Fibroblast of skin of right quadriceps (primary cell): ENCODE measurements at regions not wholly inside any gene's neighbourhood (a gene's known extent, or its start where the extent isn't known, plus 50 kb on each side); places are given as distances from the start of the nearest gene placed in this dataset.

Experiments used
- DNase-seq: peaks from one replicate; pipeline ENCODE4 v3.0.0-alpha.2; 2013

- DNase-seq = peak; percentile 50
These were observed 62.6 kb upstream of the GHITM start for GRCh38 chr10:84076540-84077195.

- no peak for DNase-seq
These were observed 61.5 kb upstream of the GHITM start for GRCh38 chr10:84077768-84078167.

- DNase-seq = no peak
These were observed 60.5 kb upstream of the GHITM start for GRCh38 chr10:84078771-84079170.

GRCh38 chr10:84084342-84084741 lies 55.0 kb upstream of the GHITM start:
- DNase-seq = no peak

GRCh38 chr10:84087202-84087601 lies 52.1 kb upstream of the GHITM start:
- no peak for DNase-seq

GRCh38 chr10:84088626-84089025 lies 50.7 kb upstream of the GHITM start:
- DNase-seq = no peak

- DNase-seq = no peak
These were observed 50.1 kb upstream of the GHITM start for GRCh38 chr10:84089162-84089561.
